Karpas-422 (cell line): ENCODE measurements at regions not wholly inside any gene's neighbourhood (a gene's known extent, or its start where the extent isn't known, plus 50 kb on each side); places are given as distances from the start of the nearest gene placed in this dataset.

ENCODE experiments used
- DNase-seq: peaks from one replicate; pipeline ENCODE4 v3.0.0-alpha.2; 2015
- H2AFZ ChIP-seq: fragments of 200-600 bp; sonication (generic); 2 replicates; pipeline ENCODE4 v1.6.1; 2014; ENCODE audit warnings: antibody characterized with exemption, low read length, mixed read lengths
- H3K27ac ChIP-seq: fragments of 200-600 bp; sonication (generic); 2 replicates; pipeline ENCODE4 v1.5.1; 2014; ENCODE audit warnings: mild to moderate bottlenecking, low read length, moderate library complexity
- H3K27me3 ChIP-seq: fragments of 200-600 bp; sonication (generic); 2 replicates; pipeline ENCODE4 v1.6.1; 2014; ENCODE audit warnings: low read length, mixed read lengths
- H3K36me3 ChIP-seq: fragments of 200-600 bp; sonication (generic); 2 replicates; pipeline ENCODE4 v1.6.1; 2014; ENCODE audit warnings: low read length, mixed read lengths; ENCODE audit not compliant: insufficient read depth
- H3K4me1 ChIP-seq: fragments of 200-600 bp; sonication (generic); 2 replicates; pipeline ENCODE4 v1.6.1; 2014; ENCODE audit warnings: mild to moderate bottlenecking, low read length, mixed read lengths
- H3K4me2 ChIP-seq: fragments of 200-600 bp; sonication (generic); 2 replicates; pipeline ENCODE4 v1.6.1; 2014; ENCODE audit warnings: low read length, low read depth, mild to moderate bottlenecking; ENCODE audit not compliant: poor library complexity, severe bottlenecking
- H3K4me3 ChIP-seq: fragments of 200-600 bp; sonication (generic); 2 replicates; pipeline ENCODE4 v1.5.1; 2014; ENCODE audit warnings: mild to moderate bottlenecking, antibody characterized with exemption, low read length, mixed read lengths
- H3K79me2 ChIP-seq: fragments of 200-600 bp; sonication (generic); 2 replicates; pipeline ENCODE4 v1.6.1; 2014; ENCODE audit warnings: mild to moderate bottlenecking, low read length, mixed read lengths
- H3K9ac ChIP-seq: fragments of 200-600 bp; sonication (generic); 2 replicates; pipeline ENCODE4 v1.6.0; 2014; ENCODE audit warnings: low read length
- H3K9me2 ChIP-seq: fragments of 200-600 bp; sonication (generic), shearing (Covaris generic); replicated peaks from 2 replicates; pipeline ENCODE4 v1.6.0; 2014; ENCODE audit warnings: mild to moderate bottlenecking, low read length, moderate library complexity; ENCODE audit not compliant: insufficient read depth
- H3K9me3 ChIP-seq: fragments of 300-700, 200-600 bp; sonication (generic); 2 replicates; pipeline ENCODE4 v1.6.1; 2014; ENCODE audit warnings: low read length, mixed read lengths
- H4K20me1 ChIP-seq: fragments of 200-600 bp; sonication (generic); 2 replicates; pipeline ENCODE4 v1.6.1; 2014; ENCODE audit warnings: mild to moderate bottlenecking, antibody characterized with exemption, low read length, low read depth; ENCODE audit not compliant: insufficient read depth

DNA sequence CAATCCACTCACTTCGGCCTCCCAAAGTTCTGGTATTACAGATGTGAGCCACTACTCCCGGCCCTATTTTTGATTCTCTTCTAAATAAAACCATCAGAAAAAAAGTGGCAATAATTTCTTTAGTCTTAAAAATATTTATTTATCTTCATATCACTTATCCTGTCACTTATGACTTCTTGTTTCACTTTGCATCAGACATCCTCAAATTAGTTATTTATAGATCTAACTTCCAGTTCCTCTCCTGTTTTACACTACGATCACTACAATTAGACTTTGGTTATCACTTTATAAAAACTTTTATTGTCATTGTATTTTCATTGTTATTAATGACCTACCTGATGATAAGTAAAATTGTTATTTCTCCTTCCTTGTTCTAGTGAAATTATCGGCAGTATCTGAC lies 783.4 kb upstream of the BRINP3 start:
- H3K4me1 ChIP-seq: no peaks in the 10 kb centered on the region
- H3K4me3 ChIP-seq: no peak overlapping the region
- no peaks in the 10 kb centered on the region for H3K79me2 ChIP-seq
- no peak overlapping the region for H2AFZ ChIP-seq
- no peak overlapping the region for H3K4me2 ChIP-seq
- peaks cover 26% of the 10 kb centered on the region for H3K9me3 ChIP-seq
- no peak overlapping the region for H3K9ac ChIP-seq
- no peaks in the 10 kb centered on the region for H4K20me1 ChIP-seq
- no peak overlapping the region for H3K27ac ChIP-seq
- H3K9me2 ChIP-seq: no peaks in the 10 kb centered on the region
- no peak for DNase-seq
- H3K27me3 ChIP-seq: no peaks in the 10 kb centered on the region
- H3K36me3 ChIP-seq: no peaks in the 10 kb centered on the region

DNA sequence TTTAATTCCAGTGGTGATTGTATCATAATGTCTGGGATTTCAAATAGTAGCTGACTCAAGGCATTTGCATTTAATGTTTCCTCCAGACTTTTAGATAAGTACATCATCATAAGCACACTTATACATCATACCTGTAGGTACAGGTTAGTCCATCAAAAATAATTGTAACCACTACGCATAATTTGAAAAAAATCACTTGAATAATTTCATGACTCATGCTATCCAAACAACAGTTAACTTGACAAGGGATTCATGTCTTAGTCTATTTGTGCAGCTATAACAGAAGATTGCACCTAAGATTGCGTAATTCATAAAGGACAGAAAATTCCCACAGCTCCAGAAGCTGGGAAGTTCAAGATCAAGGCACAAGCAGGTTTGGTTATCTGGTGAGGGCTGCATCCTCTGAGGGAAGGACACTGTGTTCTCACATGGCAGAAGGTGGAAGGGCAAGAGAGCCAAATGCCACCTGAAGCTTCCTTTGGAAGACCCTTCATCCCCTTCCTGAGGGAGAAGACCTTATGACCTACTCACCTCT lies 801.7 kb upstream of the BRINP3 start:
- H3K4me2 ChIP-seq: no peak overlapping the region

DNA sequence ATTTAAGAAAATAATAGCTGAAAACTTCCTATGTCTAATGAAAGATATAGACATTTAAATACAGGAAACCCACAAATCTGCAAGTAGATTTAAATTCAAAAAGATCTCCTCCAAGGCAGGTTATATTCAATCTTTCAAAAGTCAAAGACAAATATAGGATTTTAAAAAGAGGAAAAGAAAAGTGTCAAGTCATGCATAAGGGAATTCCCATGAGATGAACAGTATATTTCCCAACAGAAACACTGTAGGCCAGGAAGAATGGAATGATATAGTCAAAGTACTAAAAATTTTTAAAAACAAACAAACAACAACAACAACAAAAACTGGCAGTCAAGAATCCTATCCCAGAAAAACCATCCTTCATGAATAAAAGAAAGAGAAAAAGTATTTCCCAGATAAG lies 806.5 kb upstream of the BRINP3 start:
- Histone ChIP-seq H3K9ac (no peak overlapping the region), H3K36me3 (no peaks in the 10 kb centered on the region), H2AFZ (no peak overlapping the region), H3K9me2 (no peaks in the 10 kb centered on the region), H3K4me1 (no peaks in the 10 kb centered on the region), H3K9me3 (peaks cover 28% of the 10 kb centered on the region), H3K4me2 (no peak overlapping the region), H3K27me3 (no peaks in the 10 kb centered on the region), H3K27ac (no peak overlapping the region), H3K4me3 (no peak overlapping the region), H3K79me2 (no peaks in the 10 kb centered on the region), H4K20me1 (no peaks in the 10 kb centered on the region)
- DNase-seq: no peak

More for the DNA sequence above, 801.7 kb upstream of the BRINP3 start:
- DNase-seq: no peak
- Histone ChIP-seq H3K4me1 (no peaks in the 10 kb centered on the region), H3K27me3 (no peaks in the 10 kb centered on the region), H4K20me1 (no peaks in the 10 kb centered on the region), H3K9me2 (no peaks in the 10 kb centered on the region), H3K36me3 (no peaks in the 10 kb centered on the region), H3K27ac (no peak overlapping the region), H3K4me3 (no peak overlapping the region), H2AFZ (no peak overlapping the region), H3K9me3 (peaks cover 32% of the 10 kb centered on the region), H3K79me2 (no peaks in the 10 kb centered on the region), H3K9ac (no peak overlapping the region)

DNA sequence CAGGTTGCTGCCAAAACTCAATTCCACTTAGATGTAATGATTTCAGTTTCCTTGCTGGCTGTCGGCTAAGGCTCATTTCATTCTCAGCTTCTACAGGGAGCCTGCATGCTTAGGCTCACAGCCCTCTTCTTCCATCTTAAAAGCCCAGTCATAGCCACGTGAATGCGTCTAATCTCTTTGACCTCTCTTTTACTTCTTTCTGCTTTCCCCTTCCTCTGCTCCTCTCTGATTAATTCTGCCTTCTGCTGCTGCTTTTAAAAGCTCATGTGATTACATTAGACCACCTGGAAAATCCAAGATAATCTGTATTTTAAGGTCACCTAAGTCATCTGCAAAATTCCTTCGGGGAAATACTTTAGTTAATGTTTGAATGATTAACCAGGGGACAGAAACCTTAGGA lies 812.8 kb upstream of the BRINP3 start:
- Histone ChIP-seq H3K4me3 (no peak overlapping the region), H3K27ac (no peak overlapping the region), H3K36me3 (no peaks in the 10 kb centered on the region), H3K27me3 (no peaks in the 10 kb centered on the region), H3K9ac (no peak overlapping the region), H3K9me3 (peaks cover 14% of the 10 kb centered on the region), H3K9me2 (no peaks in the 10 kb centered on the region), H3K79me2 (no peaks in the 10 kb centered on the region), H4K20me1 (no peaks in the 10 kb centered on the region), H3K4me1 (no peaks in the 10 kb centered on the region), H3K4me2 (no peak overlapping the region), H2AFZ (no peak overlapping the region)
- DNase-seq: no peak

DNA sequence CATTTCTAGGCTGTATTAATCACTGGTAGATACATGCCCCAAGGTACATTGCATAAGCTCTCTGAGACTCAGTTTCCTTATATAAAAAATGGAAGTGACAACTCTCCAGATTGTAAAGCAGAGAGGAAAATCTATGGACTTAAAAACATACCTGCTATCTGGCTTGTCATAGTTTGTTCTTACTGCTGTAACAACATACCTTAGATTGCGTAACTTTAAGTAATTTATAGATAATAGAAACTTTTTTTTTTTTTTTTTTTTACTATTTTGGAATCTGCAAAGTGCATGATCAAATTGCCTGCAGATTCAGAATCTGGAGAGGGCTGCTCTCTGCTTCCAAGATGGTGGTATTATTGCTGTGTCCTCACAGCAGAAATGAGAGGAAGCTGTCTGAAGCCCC lies 827.7 kb upstream of the BRINP3 start:
- no peaks in the 10 kb centered on the region for H3K36me3 ChIP-seq
- H3K9me2 ChIP-seq: no peaks in the 10 kb centered on the region
- peaks cover 9% of the 10 kb centered on the region for H3K9me3 ChIP-seq
- no peak for DNase-seq
- H3K27ac ChIP-seq: no peak overlapping the region
- no peaks in the 10 kb centered on the region for H3K79me2 ChIP-seq
- H3K27me3 ChIP-seq: no peaks in the 10 kb centered on the region
- no peaks in the 10 kb centered on the region for H3K4me1 ChIP-seq
- no peak overlapping the region for H3K9ac ChIP-seq
- no peak overlapping the region for H3K4me2 ChIP-seq
- no peak overlapping the region for H2AFZ ChIP-seq
- H4K20me1 ChIP-seq: no peaks in the 10 kb centered on the region
- H3K4me3 ChIP-seq: no peak overlapping the region

DNA sequence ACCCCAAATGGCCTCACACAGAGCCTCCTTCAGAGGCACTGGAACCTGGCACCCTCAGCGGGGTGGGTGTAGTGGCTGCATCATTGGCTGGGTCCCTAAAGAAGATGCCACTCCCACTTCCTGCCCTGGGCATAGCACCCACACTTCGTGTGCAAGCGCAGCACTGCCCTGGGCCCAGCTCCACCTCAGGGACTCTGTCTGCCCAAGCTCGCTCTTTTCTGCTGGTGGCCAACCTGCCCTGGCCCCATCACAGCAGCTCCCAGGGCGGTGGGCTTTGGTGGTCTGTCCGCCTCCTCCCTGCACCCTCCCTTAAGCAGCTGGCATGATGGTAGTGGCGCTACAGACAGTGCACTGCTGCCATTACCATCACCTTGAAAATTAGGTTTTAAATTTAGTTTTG lies 829.3 kb upstream of the BRINP3 start:
- Histone ChIP-seq H3K27ac (no peak overlapping the region), H4K20me1 (no peaks in the 10 kb centered on the region), H3K9me2 (no peaks in the 10 kb centered on the region), H3K4me3 (no peak overlapping the region), H2AFZ (no peak overlapping the region), H3K36me3 (no peaks in the 10 kb centered on the region), H3K79me2 (no peaks in the 10 kb centered on the region), H3K9ac (no peak overlapping the region), H3K4me2 (no peak overlapping the region), H3K27me3 (no peaks in the 10 kb centered on the region), H3K4me1 (no peaks in the 10 kb centered on the region), H3K9me3 (peaks cover 9% of the 10 kb centered on the region)
- no peak for DNase-seq

DNA sequence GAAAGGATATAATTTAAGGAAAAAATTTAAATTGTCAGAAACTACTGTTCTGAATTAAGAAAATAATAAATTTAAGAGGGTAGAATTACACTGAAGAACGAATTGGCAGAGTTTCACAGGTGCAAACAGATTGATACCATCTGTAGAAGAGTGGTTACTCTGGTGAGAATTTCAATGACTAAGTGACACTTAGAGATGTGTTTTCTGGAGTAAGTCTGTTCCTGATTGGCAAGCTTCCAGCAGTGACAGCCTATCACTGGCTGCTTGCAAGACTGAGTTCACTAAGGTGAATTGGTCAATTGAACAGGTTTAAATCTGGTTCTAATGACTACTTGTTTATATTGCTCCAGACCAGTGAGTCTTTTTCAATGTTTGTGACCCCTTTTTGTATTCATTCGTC lies 838.2 kb upstream of the RGS18 start:
- H3K9me2 ChIP-seq: no peaks in the 10 kb centered on the region
- no peak overlapping the region for H3K27ac ChIP-seq
- no peak overlapping the region for H3K9ac ChIP-seq
- H3K4me2 ChIP-seq: no peak overlapping the region
- no peaks in the 10 kb centered on the region for H3K79me2 ChIP-seq
- no peak overlapping the region for H2AFZ ChIP-seq
- DNase-seq: no peak
- no peaks in the 10 kb centered on the region for H3K4me1 ChIP-seq
- no peaks in the 10 kb centered on the region for H3K27me3 ChIP-seq
- no peak overlapping the region for H3K4me3 ChIP-seq
- no peaks in the 10 kb centered on the region for H4K20me1 ChIP-seq
- no peaks in the 10 kb centered on the region for H3K36me3 ChIP-seq
- H3K9me3 ChIP-seq: peaks cover 7% of the 10 kb centered on the region; the same call in 1 of the 2 replicates

DNA sequence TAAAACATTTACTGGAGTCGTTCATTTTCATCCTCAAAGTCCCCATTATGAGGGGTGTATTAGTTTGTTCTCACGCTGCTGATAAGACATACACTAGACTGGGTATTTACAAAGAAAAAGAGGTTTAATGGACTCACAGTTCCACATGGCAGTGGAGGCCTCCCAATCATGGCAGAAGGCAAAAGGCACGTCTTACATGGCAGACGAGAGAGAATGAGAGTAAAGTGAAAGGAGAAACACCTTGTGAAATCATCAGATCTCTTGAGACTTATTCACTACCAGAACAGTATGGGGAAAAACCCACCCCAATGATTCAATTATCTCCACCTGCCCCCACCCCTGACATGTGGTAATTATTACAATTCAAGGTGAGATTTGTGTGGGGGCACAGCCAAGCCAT lies 830.4 kb upstream of the RGS18 start:
- Histone ChIP-seq H3K4me3 (no peak overlapping the region), H3K27ac (no peak overlapping the region), H3K9me2 (no peaks in the 10 kb centered on the region), H3K4me2 (no peak overlapping the region), H3K9ac (no peak overlapping the region), H2AFZ (no peak overlapping the region), H4K20me1 (no peaks in the 10 kb centered on the region), H3K79me2 (no peaks in the 10 kb centered on the region), H3K4me1 (no peaks in the 10 kb centered on the region), H3K36me3 (no peaks in the 10 kb centered on the region), H3K27me3 (no peaks in the 10 kb centered on the region), H3K9me3 (peaks cover 6% of the 10 kb centered on the region; the same call in 1 of the 2 replicates)
- no peak for DNase-seq

DNA sequence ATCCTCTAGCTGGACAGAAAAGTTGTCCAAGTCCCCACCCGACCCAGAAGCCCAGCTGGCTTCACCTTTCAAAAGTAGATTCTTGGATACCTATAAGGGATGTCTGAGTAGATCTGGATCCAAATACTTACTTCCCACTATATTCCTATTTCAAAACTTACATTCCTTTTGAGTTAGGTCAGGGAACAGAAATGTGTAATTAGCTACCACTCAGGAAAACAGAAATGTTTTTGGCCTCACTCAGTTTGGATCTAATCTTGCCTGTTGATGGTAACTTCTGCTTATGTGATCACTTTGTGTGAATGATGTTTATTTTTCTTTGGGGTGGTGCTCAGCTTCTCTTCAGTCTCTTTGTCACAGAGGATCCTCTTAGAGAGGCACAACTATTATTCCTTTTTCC lies 814.4 kb upstream of the RGS18 start:
- Histone ChIP-seq H3K27me3 (no peaks in the 10 kb centered on the region), H3K27ac (no peak overlapping the region)
- no peak for DNase-seq

More for the DNA sequence above, 814.4 kb upstream of the RGS18 start:
- H3K79me2 ChIP-seq: no peaks in the 10 kb centered on the region
- no peak overlapping the region for H3K4me2 ChIP-seq
- no peak overlapping the region for H3K9ac ChIP-seq
- peaks cover 11% of the 10 kb centered on the region; the same call in 1 of the 2 replicates for H3K9me3 ChIP-seq
- no peaks in the 10 kb centered on the region for H4K20me1 ChIP-seq
- H3K4me1 ChIP-seq: no peaks in the 10 kb centered on the region
- H3K36me3 ChIP-seq: no peaks in the 10 kb centered on the region
- no peak overlapping the region for H2AFZ ChIP-seq
- H3K4me3 ChIP-seq: no peak overlapping the region
- no peaks in the 10 kb centered on the region for H3K9me2 ChIP-seq
